HEK293T (cell line): ENCODE measurements at regions not wholly inside any gene's neighbourhood (a gene's known extent, or its start where the extent isn't known, plus 50 kb on each side); places are given as distances from the start of the nearest gene placed in this dataset.

ENCODE experiments used
- ARNT ChIP-seq: fragments of 450-650 bp; IDR thresholded peaks from 2 replicates; pipeline ENCODE4 v1.6.1; 2017; ENCODE audit warnings: mild to moderate bottlenecking
- CTBP1 ChIP-seq: fragments of 450-650 bp; IDR thresholded peaks from 2 replicates; pipeline ENCODE4 v1.6.1; 2016; ENCODE audit warnings: borderline replicate concordance
- ELF4 ChIP-seq: fragments of 450-650 bp; IDR thresholded peaks from 2 replicates; pipeline ENCODE4 v1.6.1; 2017; ENCODE audit warnings: antibody characterized with exemption
- FOXA1 ChIP-seq: fragments of 450-650 bp; IDR thresholded peaks from 2 replicates; pipeline ENCODE4 v1.6.1; 2016; ENCODE audit warnings: mild to moderate bottlenecking
- FOXK2 ChIP-seq: fragments of 450-650 bp; IDR thresholded peaks from 2 replicates; pipeline ENCODE4 v1.6.1; 2016; ENCODE audit warnings: mild to moderate bottlenecking
- FOXM1 ChIP-seq: fragments of 450-650 bp; IDR thresholded peaks from 2 replicates; pipeline ENCODE4 v1.6.1; 2017; ENCODE audit warnings: mild to moderate bottlenecking, borderline replicate concordance
- HDGF ChIP-seq: fragments of 450-650 bp; IDR thresholded peaks from 2 replicates; pipeline ENCODE4 v1.6.1; 2017; ENCODE audit warnings: antibody characterized with exemption, borderline replicate concordance
- L3MBTL2 ChIP-seq: fragments of 450-650 bp; conservative IDR thresholded peaks from 2 replicates; pipeline ENCODE4 v1.6.1; 2016; ENCODE audit warnings: mild to moderate bottlenecking
- LEF1 ChIP-seq: fragments of 450-650 bp; IDR thresholded peaks from 2 replicates; pipeline ENCODE4 v1.6.1; 2017; ENCODE audit warnings: mild to moderate bottlenecking, borderline replicate concordance
- PKNOX1 ChIP-seq: fragments of 450-650 bp; IDR thresholded peaks from 2 replicates; pipeline ENCODE4 v1.6.1; 2016
- SP1 ChIP-seq: fragments of 450-650 bp; IDR thresholded peaks from 2 replicates; pipeline ENCODE4 v1.6.1; 2017
- SUZ12 ChIP-seq: fragments of 450-650 bp; IDR thresholded peaks from 2 replicates; pipeline ENCODE4 v1.6.1; 2016; ENCODE audit warnings: mild to moderate bottlenecking
- TARDBP ChIP-seq: fragments of 450-650 bp; IDR thresholded peaks from 2 replicates; pipeline ENCODE4 v1.6.1; 2016
- ZNF384 ChIP-seq: fragments of 450-650 bp; IDR thresholded peaks from 2 replicates; pipeline ENCODE4 v1.6.1; 2016

GRCh38 chr15:36185438-36185837 is 394.0 kb upstream of the CDIN1 start:
- TF ChIP-seq SP1 (no peak), HDGF (no peak), ARNT (no peak), LEF1 (no peak), FOXA1 (no peak), TARDBP (no peak), ELF4 (no peak), ZNF384 (no peak), CTBP1 (no peak), SUZ12 (no peak), PKNOX1 (no peak), L3MBTL2 (no peak), FOXK2 (no peak), FOXM1 (no peak)
